Karpas-422 (cell line): ENCODE measurements at regions not wholly inside any gene's neighbourhood (a gene's known extent, or its start where the extent isn't known, plus 50 kb on each side); places are given as distances from the start of the nearest gene placed in this dataset.
A peak's percentile ranks its signal among the peaks of the same experiment; 100 is the strongest.
"Not testable (repeated sequence)": the region's sequence is repeated elsewhere in the genome, so short reads cannot be mapped to it uniquely, and the experiment has no call there.

Source experiments
- DNase-seq: peaks from one replicate; pipeline ENCODE4 v3.0.0-alpha.2; 2015
- H2AFZ ChIP-seq: fragments of 200-600 bp; sonication (generic); 2 replicates; pipeline ENCODE4 v1.6.1; 2014; ENCODE audit warnings: antibody characterized with exemption, low read length, mixed read lengths
- H3K27ac ChIP-seq: fragments of 200-600 bp; sonication (generic); 2 replicates; pipeline ENCODE4 v1.5.1; 2014; ENCODE audit warnings: mild to moderate bottlenecking, low read length, moderate library complexity
- H3K27me3 ChIP-seq: fragments of 200-600 bp; sonication (generic); 2 replicates; pipeline ENCODE4 v1.6.1; 2014; ENCODE audit warnings: low read length, mixed read lengths
- H3K36me3 ChIP-seq: fragments of 200-600 bp; sonication (generic); 2 replicates; pipeline ENCODE4 v1.6.1; 2014; ENCODE audit warnings: low read length, mixed read lengths; ENCODE audit not compliant: insufficient read depth
- H3K4me1 ChIP-seq: fragments of 200-600 bp; sonication (generic); 2 replicates; pipeline ENCODE4 v1.6.1; 2014; ENCODE audit warnings: mild to moderate bottlenecking, low read length, mixed read lengths
- H3K4me2 ChIP-seq: fragments of 200-600 bp; sonication (generic); 2 replicates; pipeline ENCODE4 v1.6.1; 2014; ENCODE audit warnings: low read length, low read depth, mild to moderate bottlenecking; ENCODE audit not compliant: poor library complexity, severe bottlenecking
- H3K4me3 ChIP-seq: fragments of 200-600 bp; sonication (generic); 2 replicates; pipeline ENCODE4 v1.5.1; 2014; ENCODE audit warnings: mild to moderate bottlenecking, antibody characterized with exemption, low read length, mixed read lengths
- H3K79me2 ChIP-seq: fragments of 200-600 bp; sonication (generic); 2 replicates; pipeline ENCODE4 v1.6.1; 2014; ENCODE audit warnings: mild to moderate bottlenecking, low read length, mixed read lengths
- H3K9ac ChIP-seq: fragments of 200-600 bp; sonication (generic); 2 replicates; pipeline ENCODE4 v1.6.0; 2014; ENCODE audit warnings: low read length
- H3K9me2 ChIP-seq: fragments of 200-600 bp; sonication (generic), shearing (Covaris generic); replicated peaks from 2 replicates; pipeline ENCODE4 v1.6.0; 2014; ENCODE audit warnings: mild to moderate bottlenecking, low read length, moderate library complexity; ENCODE audit not compliant: insufficient read depth
- H3K9me3 ChIP-seq: fragments of 300-700, 200-600 bp; sonication (generic); 2 replicates; pipeline ENCODE4 v1.6.1; 2014; ENCODE audit warnings: low read length, mixed read lengths
- H4K20me1 ChIP-seq: fragments of 200-600 bp; sonication (generic); 2 replicates; pipeline ENCODE4 v1.6.1; 2014; ENCODE audit warnings: mild to moderate bottlenecking, antibody characterized with exemption, low read length, low read depth; ENCODE audit not compliant: insufficient read depth

DNA sequence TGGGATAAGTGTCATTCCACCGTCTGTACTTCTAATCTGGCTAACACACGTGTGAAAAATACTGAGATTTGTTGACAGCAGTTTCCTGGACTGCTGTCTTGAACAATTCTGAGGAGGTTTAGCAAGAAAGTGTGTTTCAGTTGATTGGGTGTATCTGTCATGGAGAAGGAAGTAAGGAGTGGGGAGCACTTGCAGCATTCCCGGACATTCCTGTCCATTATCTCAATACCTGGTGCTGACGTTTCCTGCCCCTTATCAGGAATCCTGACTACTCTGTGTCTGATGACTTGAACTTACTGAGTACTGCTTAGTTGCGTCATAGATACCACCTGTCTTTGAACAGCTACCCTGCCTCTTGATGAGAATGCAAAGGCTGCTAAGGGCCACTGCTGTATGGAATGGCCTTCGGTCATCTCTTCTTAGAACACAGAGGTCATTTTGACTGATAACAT, 72.0 kb upstream of the VKORC1L1 start:
- Histone ChIP-seq H3K9ac (no peak overlapping the region), H3K79me2 (no peaks in the 10 kb centered on the region), H3K27ac (no peak overlapping the region), H3K9me3 (no peaks in the 10 kb centered on the region), H3K4me1 (peaks cover 11% of the 10 kb centered on the region), H3K9me2 (no peaks in the 10 kb centered on the region), H4K20me1 (no peaks in the 10 kb centered on the region), H2AFZ (no peak overlapping the region), H3K4me2 (no peak overlapping the region), H3K36me3 (no peaks in the 10 kb centered on the region), H3K4me3 (no peak overlapping the region), H3K27me3 (no peaks in the 10 kb centered on the region)
- no peak for DNase-seq

DNA sequence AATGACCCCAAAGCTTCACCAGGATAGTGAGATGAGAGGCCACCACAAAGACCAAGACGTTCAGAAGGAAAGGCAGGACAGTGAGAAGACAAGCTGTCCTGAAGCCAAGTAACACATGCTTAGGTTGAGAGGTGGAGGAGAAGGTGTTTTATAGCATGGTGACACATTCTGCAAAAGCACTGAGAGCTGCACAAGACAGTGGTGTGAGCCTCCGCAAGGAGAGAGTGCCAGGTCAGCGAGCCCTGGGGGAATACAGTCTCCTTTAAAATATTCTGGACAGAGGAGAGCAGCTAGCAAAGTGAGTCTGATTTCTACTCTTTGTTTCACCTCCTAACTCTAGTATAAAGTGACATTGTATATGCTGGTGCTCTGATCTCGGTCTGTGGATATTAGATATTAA, 68.0 kb upstream of the VKORC1L1 start:
- Histone ChIP-seq H3K4me2 (no peak overlapping the region), H3K79me2 (no peaks in the 10 kb centered on the region), H3K9me3 (no peaks in the 10 kb centered on the region), H3K9me2 (no peaks in the 10 kb centered on the region), H2AFZ (no peak overlapping the region), H4K20me1 (no peaks in the 10 kb centered on the region), H3K4me3 (no peak overlapping the region), H3K27me3 (no peaks in the 10 kb centered on the region), H3K36me3 (peaks cover 4% of the 10 kb centered on the region; the same call in 1 of the 2 replicates), H3K27ac (peak overlapping the region; percentile 94), H3K4me1 (peaks cover 44% of the 10 kb centered on the region), H3K9ac (no peak overlapping the region)
- DNase-seq, result no peak

DNA sequence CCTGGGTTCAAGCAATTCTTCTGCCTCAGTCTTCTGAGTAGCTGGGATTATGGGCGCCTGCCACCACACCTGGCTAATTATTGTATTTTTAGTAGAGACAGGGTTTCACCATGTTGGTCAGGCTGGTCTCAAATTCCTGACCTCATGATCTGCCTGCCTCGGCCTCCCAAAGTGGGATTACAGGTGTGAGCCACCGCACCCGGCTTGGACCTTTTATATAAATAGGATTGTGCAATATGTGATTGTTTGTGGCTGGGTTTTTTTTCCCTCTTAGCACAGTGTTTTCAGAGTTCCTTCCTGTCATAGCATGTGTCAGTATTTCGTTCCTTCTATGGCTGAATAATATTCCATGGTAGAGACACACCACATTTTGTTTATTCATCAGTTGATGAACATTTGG, 65.8 kb upstream of the VKORC1L1 start:
- H3K9ac ChIP-seq, result peak overlapping the region; percentile 12; the same call in 1 of the 2 replicates
- H4K20me1 ChIP-seq, H3K79me2 ChIP-seq, H3K4me3 ChIP-seq, DNase-seq, H3K9me2 ChIP-seq, H3K36me3 ChIP-seq, H2AFZ ChIP-seq, H3K9me3 ChIP-seq, H3K27me3 ChIP-seq: not testable (repeated sequence)
- peaks cover 53% of the 10 kb centered on the region for H3K4me1 ChIP-seq
- peak overlapping the region; percentile 0 for H3K4me2 ChIP-seq
- peak overlapping the region; percentile 94 for H3K27ac ChIP-seq

GRCh38 chr7:65809259-65809981, 63.5 kb upstream of the VKORC1L1 start:
- peak; percentile 89 for DNase-seq
- H3K9me2 ChIP-seq, result no peaks in the 10 kb centered on the region
- H3K27ac ChIP-seq, result peak overlapping the region; percentile 94
- H2AFZ ChIP-seq, result peak overlapping the region; percentile 71
- no peaks in the 10 kb centered on the region for H3K27me3 ChIP-seq
- no peaks in the 10 kb centered on the region for H4K20me1 ChIP-seq
- H3K36me3 ChIP-seq, result peaks cover 4% of the 10 kb centered on the region; the same call in 1 of the 2 replicates
- H3K4me2 ChIP-seq, result peak overlapping the region; percentile 78
- H3K9ac ChIP-seq, result peak overlapping the region; percentile 61
- H3K4me1 ChIP-seq, result peaks cover 53% of the 10 kb centered on the region
- no peaks in the 10 kb centered on the region for H3K79me2 ChIP-seq
- peak overlapping the region; percentile 43; the same call in 1 of the 2 replicates for H3K4me3 ChIP-seq
- H3K9me3 ChIP-seq, result no peaks in the 10 kb centered on the region

DNA sequence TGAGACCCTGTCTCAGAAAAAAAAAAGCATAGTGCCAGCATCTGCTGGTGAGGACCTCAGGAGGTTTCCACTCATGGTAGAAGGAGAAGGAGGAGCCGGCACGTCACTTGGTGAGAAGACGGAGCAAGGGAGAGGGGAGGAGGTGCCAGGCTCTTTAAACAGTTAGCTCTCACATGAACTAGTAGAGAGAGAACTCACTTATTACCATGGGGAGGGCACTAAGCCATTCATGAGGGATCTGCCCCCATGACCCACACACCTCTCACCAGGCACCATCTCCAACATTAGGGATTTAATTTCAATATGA, 62.9 kb upstream of the VKORC1L1 start:
- H2AFZ ChIP-seq, result peak overlapping the region; percentile 71; the same call in 1 of the 2 replicates

GRCh38 chr7:65812281-65812680, 60.6 kb upstream of the VKORC1L1 start:
- Histone ChIP-seq H3K27ac (no peak overlapping the region), H3K36me3 (peaks cover 4% of the 10 kb centered on the region; the same call in 1 of the 2 replicates), H4K20me1 (no peaks in the 10 kb centered on the region), H3K27me3 (no peaks in the 10 kb centered on the region), H3K9me3 (no peaks in the 10 kb centered on the region), H3K4me2 (no peak overlapping the region), H3K79me2 (no peaks in the 10 kb centered on the region), H2AFZ (no peak overlapping the region), H3K4me1 (peaks cover 28% of the 10 kb centered on the region), H3K9me2 (no peaks in the 10 kb centered on the region), H3K4me3 (no peak overlapping the region), H3K9ac (no peak overlapping the region)
- DNase-seq, result no peak

More for the DNA sequence above, 62.9 kb upstream of the VKORC1L1 start:
- Histone ChIP-seq H3K9ac (peak overlapping the region; percentile 61), H3K27ac (peak overlapping the region; percentile 94), H3K4me3 (peak overlapping the region; percentile 43; the same call in 1 of the 2 replicates), H3K79me2 (no peaks in the 10 kb centered on the region), H3K36me3 (peaks cover 4% of the 10 kb centered on the region; the same call in 1 of the 2 replicates), H3K27me3 (no peaks in the 10 kb centered on the region), H3K9me2 (no peaks in the 10 kb centered on the region), H3K4me1 (peaks cover 52% of the 10 kb centered on the region), H3K4me2 (peak overlapping the region; percentile 78), H3K9me3 (no peaks in the 10 kb centered on the region), H4K20me1 (no peaks in the 10 kb centered on the region)
- no peak for DNase-seq

- H4K20me1 ChIP-seq, H3K9ac ChIP-seq, H3K27me3 ChIP-seq, H3K4me3 ChIP-seq, H2AFZ ChIP-seq, DNase-seq, H3K9me2 ChIP-seq, H3K79me2 ChIP-seq, H3K27ac ChIP-seq, H3K4me2 ChIP-seq, H3K9me3 ChIP-seq, H3K36me3 ChIP-seq: not testable (repeated sequence)
- H3K4me1 ChIP-seq, result peaks cover 11% of the 10 kb centered on the region
These were observed 58.2 kb upstream of the VKORC1L1 start for GRCh38 chr7:65814556-65815167.

DNA sequence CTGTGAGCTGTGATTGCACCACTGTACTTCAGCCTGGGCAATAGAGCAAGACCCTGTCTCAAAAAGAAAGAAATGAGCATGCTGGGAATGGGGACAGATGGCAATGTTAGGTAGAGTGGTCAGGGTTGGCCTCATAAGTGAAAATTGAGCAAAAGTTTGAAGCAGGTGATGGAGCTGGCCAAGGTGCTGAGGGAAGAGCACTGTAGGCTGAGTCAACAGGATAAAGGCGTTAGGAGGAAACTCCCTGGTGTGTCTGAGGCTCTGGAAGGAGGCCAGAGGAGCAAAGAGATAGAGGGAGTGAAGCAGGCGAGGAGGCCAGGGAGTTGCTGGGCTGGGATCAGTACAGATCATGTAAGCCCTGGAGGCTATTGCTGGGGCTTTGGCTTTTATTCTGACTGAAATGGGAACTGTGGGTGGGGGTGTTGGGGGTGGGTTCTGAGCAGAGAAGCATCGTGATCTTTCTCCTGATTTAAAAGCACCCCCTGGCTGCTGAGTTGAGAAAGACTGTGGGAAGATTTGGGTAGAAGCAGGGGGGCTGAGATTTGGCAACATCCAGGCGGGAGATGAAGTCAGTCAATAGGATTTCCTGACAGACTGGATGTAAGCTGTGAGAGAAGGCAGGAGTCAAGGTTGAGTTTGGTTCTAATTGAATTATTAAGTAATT, 52.5 kb upstream of the VKORC1L1 start:
- H3K4me1 ChIP-seq, result no peaks in the 10 kb centered on the region
- H3K4me2 ChIP-seq, result no peak overlapping the region
- H3K9ac ChIP-seq, result no peak overlapping the region
- no peak for DNase-seq
- H3K4me3 ChIP-seq, result no peak overlapping the region
- H3K9me3 ChIP-seq, result no peaks in the 10 kb centered on the region
- H4K20me1 ChIP-seq, result no peaks in the 10 kb centered on the region
- no peak overlapping the region for H2AFZ ChIP-seq
- no peaks in the 10 kb centered on the region for H3K36me3 ChIP-seq
- no peaks in the 10 kb centered on the region for H3K9me2 ChIP-seq
- H3K27me3 ChIP-seq, result no peaks in the 10 kb centered on the region
- no peaks in the 10 kb centered on the region for H3K79me2 ChIP-seq
- H3K27ac ChIP-seq, result no peak overlapping the region
